ENCODE measurements at regions not wholly inside any gene's neighbourhood (a gene's known extent, or its start where the extent isn't known, plus 50 kb on each side); places are given as distances from the start of the nearest gene placed in this dataset.

- TF ChIP-seq, protein P1, sequence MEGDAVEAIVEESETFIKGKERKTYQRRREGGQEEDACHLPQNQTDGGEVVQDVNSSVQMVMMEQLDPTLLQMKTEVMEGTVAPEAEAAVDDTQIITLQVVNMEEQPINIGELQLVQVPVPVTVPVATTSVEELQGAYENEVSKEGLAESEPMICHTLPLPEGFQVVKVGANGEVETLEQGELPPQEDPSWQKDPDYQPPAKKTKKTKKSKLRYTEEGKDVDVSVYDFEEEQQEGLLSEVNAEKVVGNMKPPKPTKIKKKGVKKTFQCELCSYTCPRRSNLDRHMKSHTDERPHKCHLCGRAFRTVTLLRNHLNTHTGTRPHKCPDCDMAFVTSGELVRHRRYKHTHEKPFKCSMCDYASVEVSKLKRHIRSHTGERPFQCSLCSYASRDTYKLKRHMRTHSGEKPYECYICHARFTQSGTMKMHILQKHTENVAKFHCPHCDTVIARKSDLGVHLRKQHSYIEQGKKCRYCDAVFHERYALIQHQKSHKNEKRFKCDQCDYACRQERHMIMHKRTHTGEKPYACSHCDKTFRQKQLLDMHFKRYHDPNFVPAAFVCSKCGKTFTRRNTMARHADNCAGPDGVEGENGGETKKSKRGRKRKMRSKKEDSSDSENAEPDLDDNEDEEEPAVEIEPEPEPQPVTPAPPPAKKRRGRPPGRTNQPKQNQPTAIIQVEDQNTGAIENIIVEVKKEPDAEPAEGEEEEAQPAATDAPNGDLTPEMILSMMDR (IDR thresholded peaks at IDR 0.05), result no peak
- no peak for TF ChIP-seq POLR2A (IDR thresholded peaks at IDR 0.05)
These were observed 292.9 kb upstream of the RORA start for GRCh38 chr15:61521953-61522352.
